ENCODE measurements at regions not wholly inside any gene's neighbourhood (a gene's known extent, or its start where the extent isn't known, plus 50 kb on each side); places are given as distances from the start of the nearest gene placed in this dataset.

DNA sequence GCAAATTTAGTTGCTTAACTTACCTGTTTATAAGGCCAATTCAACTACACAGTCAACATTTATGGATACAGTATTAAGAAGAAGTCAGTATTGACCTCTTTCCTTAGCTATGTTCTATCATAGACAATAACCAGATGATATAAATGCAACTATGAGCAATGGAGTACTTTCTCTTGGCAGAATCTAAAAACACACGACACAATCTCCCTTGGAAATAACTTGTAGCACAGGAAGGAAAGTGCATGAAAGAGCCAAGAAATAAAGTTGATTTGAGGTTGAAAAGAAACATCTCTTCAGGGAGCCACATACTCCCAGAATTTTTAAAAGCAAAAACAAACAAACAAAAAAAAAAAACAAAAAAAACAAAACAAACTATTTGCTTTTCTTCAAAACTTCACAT is 145.0 kb downstream of the EVA1A start:
- H3K36me3 ChIP-seq = no peaks in the 10 kb centered on the region
- TF ChIP-seq, protein P1, sequence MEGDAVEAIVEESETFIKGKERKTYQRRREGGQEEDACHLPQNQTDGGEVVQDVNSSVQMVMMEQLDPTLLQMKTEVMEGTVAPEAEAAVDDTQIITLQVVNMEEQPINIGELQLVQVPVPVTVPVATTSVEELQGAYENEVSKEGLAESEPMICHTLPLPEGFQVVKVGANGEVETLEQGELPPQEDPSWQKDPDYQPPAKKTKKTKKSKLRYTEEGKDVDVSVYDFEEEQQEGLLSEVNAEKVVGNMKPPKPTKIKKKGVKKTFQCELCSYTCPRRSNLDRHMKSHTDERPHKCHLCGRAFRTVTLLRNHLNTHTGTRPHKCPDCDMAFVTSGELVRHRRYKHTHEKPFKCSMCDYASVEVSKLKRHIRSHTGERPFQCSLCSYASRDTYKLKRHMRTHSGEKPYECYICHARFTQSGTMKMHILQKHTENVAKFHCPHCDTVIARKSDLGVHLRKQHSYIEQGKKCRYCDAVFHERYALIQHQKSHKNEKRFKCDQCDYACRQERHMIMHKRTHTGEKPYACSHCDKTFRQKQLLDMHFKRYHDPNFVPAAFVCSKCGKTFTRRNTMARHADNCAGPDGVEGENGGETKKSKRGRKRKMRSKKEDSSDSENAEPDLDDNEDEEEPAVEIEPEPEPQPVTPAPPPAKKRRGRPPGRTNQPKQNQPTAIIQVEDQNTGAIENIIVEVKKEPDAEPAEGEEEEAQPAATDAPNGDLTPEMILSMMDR (IDR thresholded peaks at IDR 0.05) = no peak
- TF ChIP-seq POLR2AphosphoS5 (IDR thresholded peaks at IDR 0.05; ENCODE audit: insufficient read depth in 1 of 2, low read depth in 1 of 2) = no peak
- TF ChIP-seq POLR2A (IDR thresholded peaks at IDR 0.05) = no peak
- no peaks in the 10 kb centered on the region for H3K9me3 ChIP-seq
- H3K4me1 ChIP-seq = no peaks in the 10 kb centered on the region
- no peaks in the 10 kb centered on the region for H3K27me3 ChIP-seq
- intact Hi-C loops (cut with DNase I) = no loop called here
- no peak for DNase-seq (ENCODE audit: extremely low spot score in 2 of 2)
- no peak overlapping the region for H3K27ac ChIP-seq
- no peak overlapping the region for H3K4me3 ChIP-seq

DNA sequence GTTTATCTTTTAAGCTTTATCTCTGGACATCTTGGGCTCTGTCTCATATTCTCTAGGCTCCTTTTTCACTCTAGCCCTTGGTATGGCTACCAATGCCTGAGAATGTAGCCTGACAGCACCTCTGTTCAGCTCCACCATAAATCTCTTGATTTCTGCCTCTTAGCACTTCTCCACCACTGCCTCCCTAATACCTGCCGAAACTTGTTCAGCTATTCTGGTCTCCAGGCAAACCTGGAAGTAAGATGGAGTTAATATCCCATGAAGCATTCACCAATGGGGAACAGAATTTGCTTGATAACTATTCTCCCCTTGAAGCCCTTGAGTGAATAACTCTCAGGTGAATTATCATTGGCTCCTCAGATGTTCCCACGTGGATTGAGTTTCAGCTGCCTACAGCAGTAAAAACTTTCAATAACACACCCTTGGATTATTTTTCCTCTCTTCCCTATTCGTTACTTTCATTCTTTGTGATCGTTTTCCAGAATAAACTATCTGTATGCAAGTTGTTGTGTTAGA is 145.6 kb downstream of the EVA1A start:
- Histone ChIP-seq H3K27me3 (no peaks in the 10 kb centered on the region), H3K36me3 (no peaks in the 10 kb centered on the region), H3K4me1 (no peaks in the 10 kb centered on the region), H3K4me3 (no peak overlapping the region), H3K9me3 (no peaks in the 10 kb centered on the region), H3K27ac (no peak overlapping the region)
- DNase-seq (ENCODE audit: extremely low spot score in 2 of 2) = no peak
- intact Hi-C loops (cut with DNase I) = no loop called here
- TF ChIP-seq POLR2AphosphoS5 (IDR thresholded peaks at IDR 0.05; ENCODE audit: insufficient read depth in 1 of 2, low read depth in 1 of 2) (no peak), POLR2A (IDR thresholded peaks at IDR 0.05) (no peak)
- TF ChIP-seq, protein P1 (IDR thresholded peaks at IDR 0.05) = no peak

DNA sequence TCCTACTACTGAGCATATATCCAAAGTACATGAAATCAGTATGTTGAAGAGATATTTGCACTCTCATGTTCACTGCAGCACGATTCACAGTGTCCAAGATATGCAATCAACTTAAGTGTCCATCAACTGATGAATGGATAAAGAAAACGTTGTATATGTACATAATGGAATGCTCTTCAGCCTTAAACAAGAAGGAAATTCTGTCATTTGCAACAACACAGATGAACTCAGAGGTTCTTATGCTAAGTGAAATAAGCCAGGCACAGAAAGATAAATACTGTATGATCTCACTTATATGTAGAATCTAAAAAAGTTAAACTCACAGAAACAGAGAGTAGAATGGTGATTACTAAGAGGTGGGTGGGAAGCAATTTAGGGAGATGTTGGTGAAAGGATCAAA is 149.2 kb downstream of the EVA1A start:
- no peak overlapping the region for H3K27ac ChIP-seq
- no peaks in the 10 kb centered on the region for H3K9me3 ChIP-seq
- no peaks in the 10 kb centered on the region for H3K27me3 ChIP-seq
- no peaks in the 10 kb centered on the region for H3K4me1 ChIP-seq
- TF ChIP-seq, protein P1 (IDR thresholded peaks at IDR 0.05) = no peak
- TF ChIP-seq POLR2A (IDR thresholded peaks at IDR 0.05) = no peak
- TF ChIP-seq POLR2AphosphoS5 (IDR thresholded peaks at IDR 0.05; ENCODE audit: insufficient read depth in 1 of 2, low read depth in 1 of 2) = no peak
- no peaks in the 10 kb centered on the region for H3K36me3 ChIP-seq
- no peak for DNase-seq (ENCODE audit: extremely low spot score in 2 of 2)
- intact Hi-C loops (cut with DNase I) = no loop called here
- H3K4me3 ChIP-seq = no peak overlapping the region

DNA sequence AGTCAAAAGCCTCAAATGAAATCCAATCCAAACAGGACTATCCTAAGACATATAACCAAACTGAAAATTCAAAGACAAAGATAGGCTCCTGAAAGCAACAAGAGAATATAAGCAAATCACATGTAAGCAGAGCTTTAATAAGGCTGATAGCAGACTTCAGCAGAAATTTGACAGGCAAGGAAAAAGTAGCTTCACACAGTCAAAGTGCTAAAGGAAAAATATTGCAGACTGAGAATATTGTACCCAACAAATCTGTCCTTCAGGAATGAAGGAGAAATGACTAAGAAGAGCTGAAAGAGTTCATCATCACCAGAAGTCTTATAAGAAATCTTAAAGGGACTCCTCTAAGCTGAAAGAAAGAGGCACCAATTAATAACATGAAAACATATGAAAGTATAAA is 150.0 kb downstream of the EVA1A start:
- Histone ChIP-seq H3K9me3 (no peaks in the 10 kb centered on the region), H3K4me3 (no peak overlapping the region), H3K4me1 (no peaks in the 10 kb centered on the region), H3K27me3 (no peaks in the 10 kb centered on the region), H3K27ac (no peak overlapping the region), H3K36me3 (no peaks in the 10 kb centered on the region)
- DNase-seq (ENCODE audit: extremely low spot score in 2 of 2) = no peak
- no peak for TF ChIP-seq POLR2A (IDR thresholded peaks at IDR 0.05)
- intact Hi-C loops (cut with DNase I) = no loop called here

DNA sequence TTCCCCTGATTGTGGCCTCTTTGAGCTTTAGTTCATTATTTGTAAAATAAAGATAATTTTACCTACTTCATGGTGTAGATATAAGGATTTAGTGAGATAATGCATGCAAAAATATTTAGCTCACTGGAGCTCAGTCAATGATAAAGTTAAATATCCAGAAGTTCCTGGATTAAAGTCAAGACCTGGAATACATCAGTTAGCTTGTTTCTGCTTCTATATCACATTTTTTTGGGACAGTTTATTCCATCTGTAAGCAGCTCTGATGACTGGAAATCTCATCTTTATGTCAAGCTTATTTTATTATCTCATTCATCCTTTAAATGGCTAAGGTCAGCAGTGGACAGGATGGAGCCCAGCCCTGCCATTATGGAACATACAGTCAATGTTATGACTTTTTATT is 152.0 kb downstream of the EVA1A start:
- no peaks in the 10 kb centered on the region for H3K27me3 ChIP-seq
- no peaks in the 10 kb centered on the region for H3K36me3 ChIP-seq
- no peaks in the 10 kb centered on the region for H3K9me3 ChIP-seq
- H3K27ac ChIP-seq = no peak overlapping the region
- no peak for DNase-seq (ENCODE audit: extremely low spot score in 2 of 2)
- intact Hi-C loops (cut with DNase I) = loop anchor here (10.0 kb wide), 1 partner anchor 484 kb away; no protein-coding TSS in a partner anchor
- H3K4me1 ChIP-seq = no peaks in the 10 kb centered on the region
- TF ChIP-seq, protein P1 (IDR thresholded peaks at IDR 0.05) = no peak
- TF ChIP-seq POLR2A (IDR thresholded peaks at IDR 0.05) (no peak), POLR2AphosphoS5 (IDR thresholded peaks at IDR 0.05; ENCODE audit: insufficient read depth in 1 of 2, low read depth in 1 of 2) (no peak)
- no peak overlapping the region for H3K4me3 ChIP-seq

All from vagina (tissue), 2 donors.